NCI-H460 (cell line): ENCODE measurements at regions not wholly inside any gene's neighbourhood (a gene's known extent, or its start where the extent isn't known, plus 50 kb on each side); places are given as distances from the start of the nearest gene placed in this dataset.
"Not testable (repeated sequence)": the region's sequence is repeated elsewhere in the genome, so short reads cannot be mapped to it uniquely, and the experiment has no call there.

Experiments
- DNase-seq: peaks from one replicate; pipeline ENCODE4 v3.0.0-alpha.2; 2016; ENCODE audit warnings: low read depth; ENCODE audit errors: extremely low read depth

DNA sequence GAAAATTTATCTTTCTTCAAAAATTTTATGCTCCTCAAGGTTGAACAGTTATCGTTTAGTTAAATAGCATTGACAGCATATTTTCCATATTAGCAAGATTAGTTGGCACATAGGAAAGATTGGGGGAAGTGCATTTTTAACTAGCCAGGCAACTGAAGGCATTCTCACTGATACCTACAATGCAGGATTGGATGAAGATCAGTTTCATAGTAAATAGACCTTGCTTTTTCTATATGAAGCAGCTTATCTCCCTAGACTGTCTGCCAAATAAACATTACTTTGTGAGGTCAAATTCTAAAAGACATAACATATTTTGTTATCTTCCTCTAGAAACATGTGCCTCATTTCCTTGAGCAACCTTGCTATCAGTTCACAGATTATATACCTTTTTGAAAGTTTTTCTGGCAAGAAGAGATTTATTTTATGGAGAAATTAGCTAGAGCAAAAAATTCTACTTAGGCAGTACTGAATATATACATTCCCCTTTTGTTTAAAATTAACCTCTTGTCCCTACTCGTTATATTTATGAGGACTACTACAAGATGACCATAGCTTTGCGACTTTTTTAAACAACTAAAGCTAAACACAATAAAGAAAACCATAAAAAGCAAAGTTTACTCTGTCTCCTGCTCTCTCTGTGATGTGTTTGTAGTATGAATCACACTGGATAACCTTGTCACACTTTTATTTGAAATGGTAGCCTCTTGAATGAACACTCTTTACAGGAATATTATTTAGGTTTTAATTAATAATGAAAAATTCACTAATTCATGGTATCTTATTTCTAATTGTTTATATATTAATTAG is 654.9 kb upstream of the TBL1XR1 start:
- DNase-seq = no peak

GRCh38 chr3:177855021-177855420 is 657.7 kb upstream of the TBL1XR1 start:
- no peak for DNase-seq

GRCh38 chr3:177860184-177860583 is 662.9 kb upstream of the TBL1XR1 start:
- no peak for DNase-seq

- DNase-seq = no peak
These were observed 665.7 kb upstream of the TBL1XR1 start for GRCh38 chr3:177862962-177863491.

- DNase-seq = not testable (repeated sequence)
These were observed 665.0 kb upstream of the KCNMB2 start for GRCh38 chr3:177871267-177871666.

DNA sequence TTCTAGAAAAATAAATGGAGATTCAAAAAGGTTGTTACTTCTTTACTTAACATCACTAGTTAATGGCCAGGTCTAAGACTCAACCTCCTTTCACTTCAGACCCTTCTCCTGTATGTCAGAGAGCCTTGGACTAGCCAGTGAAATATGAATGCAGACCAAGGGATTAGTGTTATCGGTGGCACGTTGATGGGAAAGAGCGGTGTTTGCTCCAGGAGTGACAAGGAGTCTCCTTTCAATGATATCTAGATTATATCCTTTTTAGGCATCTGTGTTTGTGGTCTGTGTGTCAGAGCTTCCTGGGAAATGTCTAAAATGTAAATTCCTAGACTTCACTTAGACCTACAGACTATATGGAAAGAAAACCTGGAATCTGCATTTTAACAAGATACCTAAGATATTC is 658.0 kb upstream of the KCNMB2 start:
- no peak for DNase-seq

GRCh38 chr3:177878957-177879356 is 657.3 kb upstream of the KCNMB2 start:
- no peak for DNase-seq

DNA sequence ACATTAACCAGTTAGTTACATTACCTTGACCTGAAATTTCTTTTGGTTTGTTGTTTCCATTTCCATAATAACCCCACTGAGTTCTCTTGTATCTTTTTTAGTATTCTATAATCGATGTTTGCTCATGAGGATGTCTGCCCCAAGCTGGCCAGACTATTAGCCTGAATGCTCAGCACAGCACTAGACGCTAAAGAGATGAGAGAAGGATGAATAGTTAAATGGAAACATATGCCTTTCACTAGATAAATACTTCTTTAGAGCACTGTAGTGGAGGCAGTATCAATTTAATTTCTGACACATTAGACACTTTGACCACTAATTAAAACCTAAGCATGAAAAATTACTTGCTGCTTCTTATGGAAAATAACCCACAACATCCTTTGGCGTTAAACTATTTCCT is 654.9 kb upstream of the KCNMB2 start:
- DNase-seq = no peak

- no peak for DNase-seq
These were observed 654.0 kb upstream of the KCNMB2 start for GRCh38 chr3:177882124-177882648.

DNA sequence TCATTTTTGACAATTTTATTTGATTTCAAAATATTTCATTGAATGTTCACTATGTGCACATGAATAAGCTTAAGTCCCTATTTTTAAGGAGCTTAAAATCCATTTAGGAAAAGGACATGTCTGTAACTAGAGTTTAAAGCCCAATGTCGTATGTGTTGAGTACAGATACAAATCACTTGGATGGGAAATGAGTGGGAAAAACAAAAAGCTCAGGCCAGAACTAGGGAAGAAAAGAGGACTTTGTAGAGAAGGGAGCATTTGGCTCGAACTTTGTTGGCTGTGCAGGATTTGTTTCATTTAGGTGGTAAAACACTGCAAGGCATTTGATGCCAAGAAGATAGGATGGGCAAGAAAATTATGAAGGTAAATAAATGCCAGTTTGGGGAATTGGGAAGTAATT is 653.1 kb upstream of the KCNMB2 start:
- no peak for DNase-seq

DNA sequence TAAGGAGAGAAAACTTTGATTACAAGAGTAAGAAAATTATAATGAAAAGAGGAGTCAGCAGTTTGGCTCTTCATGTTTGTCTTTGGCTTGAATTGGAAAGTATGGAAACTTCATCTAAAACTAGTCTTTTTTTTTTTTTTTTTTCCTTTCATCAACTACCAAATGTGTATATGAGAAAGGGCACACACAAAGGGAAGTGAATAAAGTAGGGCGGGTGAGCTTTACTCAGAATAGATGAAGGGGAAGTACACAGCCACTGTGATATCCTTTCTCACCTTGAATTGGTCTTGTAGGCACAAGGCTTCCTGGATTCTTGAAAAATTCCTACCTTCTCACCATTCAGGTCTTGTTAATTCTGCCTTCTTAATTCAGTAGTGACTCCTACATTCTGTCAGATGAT is 652.3 kb upstream of the KCNMB2 start:
- no peak for DNase-seq

GRCh38 chr3:177885063-177885462 is 651.2 kb upstream of the KCNMB2 start:
- no peak for DNase-seq

DNA sequence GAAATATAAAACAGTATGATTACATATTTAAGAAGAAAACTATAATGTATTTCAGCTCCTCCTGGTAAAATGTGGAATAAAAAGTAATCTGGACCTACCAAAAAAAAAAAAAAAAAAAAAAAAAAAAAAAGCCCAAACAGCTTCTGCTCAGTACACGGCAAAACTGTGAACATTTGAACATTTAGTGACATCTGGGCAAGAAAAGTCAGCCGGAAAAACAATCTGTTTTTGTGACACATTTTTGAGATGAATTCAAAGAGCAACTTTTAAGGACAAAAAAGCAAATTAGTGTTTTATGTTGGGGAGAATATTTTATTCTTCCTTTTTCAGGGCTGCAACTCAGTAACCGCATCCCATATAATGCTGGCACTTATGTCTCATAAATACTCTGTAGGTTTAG is 649.7 kb upstream of the KCNMB2 start:
- no peak for DNase-seq

GRCh38 chr3:177887475-177887874 is 648.8 kb upstream of the KCNMB2 start:
- DNase-seq = no peak

GRCh38 chr3:177889161-177889560 is 647.1 kb upstream of the KCNMB2 start:
- DNase-seq = no peak

DNA sequence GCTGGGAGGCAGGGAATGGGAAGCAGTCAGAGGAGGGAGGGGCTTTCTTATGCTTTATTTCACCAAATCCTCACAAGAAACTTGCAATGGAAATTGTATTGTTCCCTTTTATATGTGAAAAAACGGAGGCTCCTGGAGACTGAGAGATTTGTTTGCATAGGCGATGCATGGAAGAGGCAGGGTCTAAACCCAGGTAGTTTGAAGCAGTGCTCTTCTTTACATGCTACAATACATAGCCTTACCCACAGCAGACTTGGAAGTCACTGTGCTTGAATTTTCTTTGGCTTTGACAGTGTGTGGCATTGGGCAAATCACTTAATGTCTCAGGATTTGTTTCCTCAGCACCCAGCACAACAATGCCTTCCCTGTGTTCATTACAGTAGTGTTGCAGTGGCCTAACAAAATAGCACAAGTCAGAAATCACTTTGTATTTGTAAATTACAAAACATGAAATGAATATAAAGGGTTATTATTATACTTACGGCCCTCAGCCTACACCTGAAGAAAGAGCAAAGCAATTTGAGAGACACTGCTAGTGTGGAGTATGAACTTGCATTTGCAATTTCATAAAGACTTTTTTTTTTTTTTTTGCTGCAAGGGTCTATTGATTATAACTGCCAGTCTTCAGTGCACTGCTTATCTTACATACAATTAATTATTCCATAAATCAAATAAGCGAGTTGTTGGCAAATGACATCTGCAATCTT is 646.4 kb upstream of the KCNMB2 start:
- no peak for DNase-seq

DNA sequence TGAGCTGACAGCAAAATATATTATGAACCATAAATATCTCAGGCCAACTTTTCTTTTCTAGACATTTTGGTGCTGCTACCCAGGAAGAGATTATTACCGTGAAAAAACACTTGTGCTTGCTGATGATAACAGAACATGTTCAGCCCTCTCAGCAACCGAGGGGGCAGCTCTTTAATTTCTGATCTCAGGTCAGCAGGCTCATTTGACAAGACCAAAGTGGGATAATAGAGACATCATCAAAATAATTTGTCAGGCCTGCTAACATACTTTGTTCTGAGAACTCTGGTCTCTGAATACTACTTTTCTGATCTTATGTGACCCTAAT is 645.9 kb upstream of the KCNMB2 start:
- no peak for DNase-seq

DNA sequence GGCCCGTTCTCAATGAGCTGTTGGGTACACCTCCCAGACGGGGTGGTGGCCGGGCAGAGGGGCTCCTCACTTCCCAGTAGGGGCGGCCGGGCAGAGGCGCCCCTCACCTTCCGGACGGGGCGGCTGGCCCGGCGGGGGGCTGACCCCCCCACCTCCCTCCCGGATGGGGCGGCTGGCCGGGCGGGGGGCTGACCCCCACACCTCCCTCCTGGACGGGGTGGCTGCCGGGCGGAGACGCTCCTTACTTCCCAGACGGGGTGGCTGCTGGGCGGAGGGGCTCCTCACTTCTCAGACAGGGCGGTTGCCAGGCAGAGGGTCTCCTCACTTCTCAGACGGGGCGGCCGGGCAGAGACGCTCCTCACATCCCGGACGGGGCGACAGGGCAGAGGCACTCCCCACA is 644.7 kb upstream of the KCNMB2 start:
- DNase-seq = not testable (repeated sequence)

DNA sequence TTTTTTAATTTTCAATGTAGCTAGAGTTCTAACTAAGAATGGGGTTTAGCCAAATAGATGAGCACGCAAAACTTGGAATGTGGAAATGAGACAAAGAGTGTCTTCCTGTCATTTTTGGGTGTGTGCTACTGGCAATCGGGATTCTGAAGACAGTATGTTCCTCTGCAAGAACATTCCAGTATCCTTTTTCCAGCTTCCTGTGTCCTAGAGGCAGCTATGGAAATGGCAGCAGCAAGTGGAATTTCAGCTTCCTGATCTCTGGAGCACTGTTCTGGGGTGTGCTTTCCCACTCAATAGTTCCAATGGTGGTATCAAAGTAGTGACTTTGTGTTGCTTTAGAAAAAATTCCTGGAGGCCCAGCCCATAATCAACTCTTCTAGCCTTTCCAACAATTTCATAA is 642.9 kb upstream of the KCNMB2 start:
- no peak for DNase-seq

- DNase-seq = no peak
These were observed 642.0 kb upstream of the KCNMB2 start for GRCh38 chr3:177894081-177894728.

- no peak for DNase-seq
These were observed 638.1 kb upstream of the KCNMB2 start for GRCh38 chr3:177898185-177898584.
